Right lobe of liver (tissue), 6 donors: ENCODE measurements at regions not wholly inside any gene's neighbourhood (a gene's known extent, or its start where the extent isn't known, plus 50 kb on each side); places are given as distances from the start of the nearest gene placed in this dataset.

Experiments
- ATAC-seq, 4 donors: fragments of 200-7000 bp; cut with Tn5 transposase; one replicate each; pipeline ENCODE4 v1.9.1; 2020; ENCODE audit warnings: mild to moderate bottlenecking in 4 of 4, moderate library complexity in 4 of 4
- DNase-seq, 3 donors: peaks; one replicate each; pipeline ENCODE4 v3.0.0-alpha.2; 2020
- H3K27ac ChIP-seq, 3 donors: fragments of 200-600 bp; one replicate each; pipeline ENCODE4 v1.8.0; 2022
- H3K27me3 ChIP-seq, 2 donors: fragments of 200-600 bp; one replicate each; pipeline ENCODE4 v1.8.0; 2022
- H3K36me3 ChIP-seq, 4 donors: fragments of 200-600 bp; sonication (generic) in 1 of 4; one replicate each; pipeline versions ENCODE4 v1.5.1 to v1.8.0; 2017 to 2022; ENCODE audit warnings: control low read depth in 1 of 4
- H3K4me1 ChIP-seq, 4 donors: fragments of 200-600 bp; sonication (generic) in 1 of 4; one replicate each; pipeline versions ENCODE4 v1.5.1 to v1.8.0; 2017 to 2022; ENCODE audit warnings: control low read depth in 1 of 4
- H3K4me3 ChIP-seq, 3 donors: fragments of 200-600 bp; one replicate each; pipeline ENCODE4 v1.8.0; 2022
- H3K9me3 ChIP-seq, 4 donors: fragments of 200-600 bp; sonication (generic) in 1 of 4; one replicate each; pipeline versions ENCODE4 v1.5.1 to v1.8.0; 2017 to 2022; ENCODE audit warnings: control low read depth in 1 of 4
- POLR2A ChIP-seq: fragments of 450-650 bp; IDR thresholded peaks from one replicate; pipeline ENCODE4 v1.6.1; 2017; ENCODE audit warnings: antibody characterized with exemption, mild to moderate bottlenecking
- whole genome bisulfite sequencing: methylation state at CpG from one replicate; pipeline ENCODE4 v1.1.6; 2018; ENCODE audit warnings: low coverage, low lambda C conversion rate; ENCODE audit not compliant: insufficient coverage; ENCODE audit errors: missing lambda C conversion rate; 5-methylcytosine and 5-hydroxymethylcytosine counted together
- intact Hi-C, 2 donors: fragments of 100-400 bp; cut with DNase I; formaldehyde crosslinking; loops; one replicate each; pipeline versions ENCODE4 v1.11.2 to v1.14.1; 2022
- TF ChIP-seq, protein P1 (sequence below), 4 donors: fragments of 200-600 bp in 3 of 4; fragments of 450-650 bp in 1 of 4; IDR thresholded peaks; one replicate each; pipeline versions ENCODE4 v1.5.1 to v1.8.0; 2016 to 2022; ENCODE audit warnings: antibody characterized with exemption in 4 of 4, mild to moderate bottlenecking in 2 of 4
- donor health status: DM: no; HTN: yes; CAD: no.
- donor health status: DM: no; HTN: no; CAD: no.
- donor health status: DM: no; HTN: no; CAD: no.
- donor health status: DM: no; HTN: yes; CAD: no.
- donor health status: DM: no; HTN: yes; CAD: no.

DNA sequence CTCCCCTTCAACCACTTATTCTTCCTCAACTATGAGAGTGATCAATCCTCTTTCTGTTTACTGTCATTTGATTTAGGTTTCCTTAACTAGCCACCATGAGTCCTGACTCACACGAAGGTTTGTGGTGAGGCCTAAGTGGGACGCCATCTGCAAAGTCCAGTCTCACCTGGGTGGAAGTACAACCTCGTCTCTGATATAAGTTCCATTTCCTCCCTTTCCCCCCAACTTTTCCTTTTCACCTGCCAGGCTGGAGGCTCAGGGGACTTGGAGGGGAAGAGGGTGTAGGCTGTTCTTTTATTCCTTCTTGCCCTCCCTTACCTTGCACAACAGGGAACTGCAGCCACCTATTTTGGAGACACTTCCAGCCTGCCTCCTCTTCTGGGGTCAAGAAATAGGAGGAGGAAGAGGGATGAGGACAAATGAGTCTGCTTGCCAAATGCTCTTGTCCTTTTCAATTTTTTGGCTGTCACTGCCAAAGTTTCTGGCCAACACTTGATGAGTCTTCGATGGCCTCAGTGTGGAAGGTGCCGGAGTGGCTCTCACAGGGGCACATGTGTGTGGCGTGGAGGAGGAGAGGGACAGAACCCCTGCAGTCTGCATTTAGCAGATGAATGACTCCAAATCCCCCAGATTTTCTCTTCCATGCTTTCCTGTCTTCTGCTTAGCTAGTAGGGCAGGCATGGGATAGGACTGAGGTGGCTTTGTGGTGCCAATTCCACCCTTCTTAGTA is 249.6 kb downstream of the NSG2 start:
- TF ChIP-seq POLR2A, result no peak
- TF ChIP-seq, protein P1, sequence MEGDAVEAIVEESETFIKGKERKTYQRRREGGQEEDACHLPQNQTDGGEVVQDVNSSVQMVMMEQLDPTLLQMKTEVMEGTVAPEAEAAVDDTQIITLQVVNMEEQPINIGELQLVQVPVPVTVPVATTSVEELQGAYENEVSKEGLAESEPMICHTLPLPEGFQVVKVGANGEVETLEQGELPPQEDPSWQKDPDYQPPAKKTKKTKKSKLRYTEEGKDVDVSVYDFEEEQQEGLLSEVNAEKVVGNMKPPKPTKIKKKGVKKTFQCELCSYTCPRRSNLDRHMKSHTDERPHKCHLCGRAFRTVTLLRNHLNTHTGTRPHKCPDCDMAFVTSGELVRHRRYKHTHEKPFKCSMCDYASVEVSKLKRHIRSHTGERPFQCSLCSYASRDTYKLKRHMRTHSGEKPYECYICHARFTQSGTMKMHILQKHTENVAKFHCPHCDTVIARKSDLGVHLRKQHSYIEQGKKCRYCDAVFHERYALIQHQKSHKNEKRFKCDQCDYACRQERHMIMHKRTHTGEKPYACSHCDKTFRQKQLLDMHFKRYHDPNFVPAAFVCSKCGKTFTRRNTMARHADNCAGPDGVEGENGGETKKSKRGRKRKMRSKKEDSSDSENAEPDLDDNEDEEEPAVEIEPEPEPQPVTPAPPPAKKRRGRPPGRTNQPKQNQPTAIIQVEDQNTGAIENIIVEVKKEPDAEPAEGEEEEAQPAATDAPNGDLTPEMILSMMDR (IDR thresholded peaks at IDR 0.05), result no peak
- no peaks in the 10 kb centered on the region for H3K9me3 ChIP-seq
- no peaks in the 10 kb centered on the region for H3K4me1 ChIP-seq
- ATAC-seq (no peak), DNase-seq (no peak)
- H3K27me3 ChIP-seq, result no peaks in the 10 kb centered on the region
- no peaks in the 10 kb centered on the region for H3K36me3 ChIP-seq
- no peak overlapping the region for H3K4me3 ChIP-seq
- intact Hi-C loops, result no loop called here
- H3K27ac ChIP-seq, result no peak overlapping the region
- 48% methylated on average over 4 of the region's 6 CpGs for WGBS

GRCh38 chr5:174295702-174296436 is 250.4 kb downstream of the NSG2 start:
- Histone ChIP-seq H3K4me1 (no peaks in the 10 kb centered on the region), H3K36me3 (no peaks in the 10 kb centered on the region), H3K27me3 (no peaks in the 10 kb centered on the region), H3K4me3 (no peak overlapping the region), H3K9me3 (no peaks in the 10 kb centered on the region), H3K27ac (no peak overlapping the region)
- WGBS, result 52% methylated on average over 8 of the region's 8 CpGs
- TF ChIP-seq POLR2A, result no peak
- TF ChIP-seq, protein P1 (IDR thresholded peaks at IDR 0.05), result no peak
- intact Hi-C loops, result no loop called here
- no peak for DNase-seq
- no peak for ATAC-seq

GRCh38 chr5:174300118-174300940 is 254.8 kb downstream of the NSG2 start:
- Histone ChIP-seq H3K4me1 (no peaks in the 10 kb centered on the region), H3K9me3 (no peaks in the 10 kb centered on the region), H3K27me3 (no peaks in the 10 kb centered on the region), H3K36me3 (no peaks in the 10 kb centered on the region), H3K27ac (no peak overlapping the region), H3K4me3 (no peak overlapping the region)
- intact Hi-C loops, result no loop called here
- ATAC-seq, result no peak
- DNase-seq, result no peak
- TF ChIP-seq, protein P1 (IDR thresholded peaks at IDR 0.05), result no peak
- TF ChIP-seq POLR2A, result no peak
- WGBS, result 38% methylated on average over 7 of the region's 8 CpGs

DNA sequence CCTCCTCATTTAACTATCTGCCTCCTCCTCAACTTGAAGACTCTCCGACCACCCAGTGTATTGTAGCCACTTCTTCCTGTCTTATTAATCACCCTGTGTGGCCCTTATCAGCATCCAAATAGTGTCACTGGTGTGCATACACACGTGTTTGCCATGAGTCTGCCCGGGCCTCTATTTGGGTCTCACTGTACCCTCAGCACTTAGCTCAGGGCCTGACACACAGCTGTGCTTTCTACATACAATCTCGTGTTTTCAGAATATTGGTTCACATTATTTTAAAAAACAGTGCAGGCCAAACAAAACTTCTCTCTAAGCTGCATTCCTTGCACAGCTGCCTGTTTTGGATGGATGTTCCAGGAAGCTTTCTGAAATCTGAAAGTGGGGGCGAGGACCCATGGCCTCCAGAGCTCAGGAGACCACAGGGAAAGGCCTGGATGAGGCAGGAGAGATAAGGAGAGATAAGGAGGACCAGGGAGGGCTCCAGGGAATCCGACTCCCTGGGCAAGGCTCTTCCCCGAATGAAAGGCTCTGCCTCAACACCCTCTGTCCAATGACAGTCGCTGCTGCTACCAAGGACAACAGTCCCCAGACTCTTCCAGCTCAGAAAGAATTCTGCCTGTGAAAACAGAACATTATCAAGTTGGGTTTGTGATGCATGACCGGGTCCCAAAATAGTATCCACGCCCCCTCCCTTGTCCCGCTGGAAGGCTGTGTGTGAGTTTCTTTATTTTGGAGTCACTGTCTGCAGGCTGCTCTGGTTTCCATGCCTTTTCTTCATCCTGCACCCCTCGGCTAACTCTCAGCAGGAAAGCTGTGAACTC is 255.6 kb downstream of the NSG2 start:
- Histone ChIP-seq H3K4me1 (no peaks in the 10 kb centered on the region), H3K27me3 (no peaks in the 10 kb centered on the region), H3K27ac (no peak overlapping the region), H3K4me3 (no peak overlapping the region), H3K9me3 (no peaks in the 10 kb centered on the region), H3K36me3 (no peaks in the 10 kb centered on the region)
- DNase-seq (no peak), ATAC-seq (no peak)
- intact Hi-C loops, result no loop called here
- 13% methylated on average over 11 of the region's 12 CpGs for WGBS
- TF ChIP-seq, protein P1 (IDR thresholded peaks at IDR 0.05), result no peak
- no peak for TF ChIP-seq POLR2A
